ENCODE measurements at regions not wholly inside any gene's neighbourhood (a gene's known extent, or its start where the extent isn't known, plus 50 kb on each side); places are given as distances from the start of the nearest gene placed in this dataset. TPM values are rescaled to one million over a fixed set of nuclear protein-coding genes. Genes with fewer than 3 reads are reported as not detected.
"Not testable (repeated sequence)": the region's sequence is repeated elsewhere in the genome, so short reads cannot be mapped to it uniquely, and the experiment has no call there.

DNA sequence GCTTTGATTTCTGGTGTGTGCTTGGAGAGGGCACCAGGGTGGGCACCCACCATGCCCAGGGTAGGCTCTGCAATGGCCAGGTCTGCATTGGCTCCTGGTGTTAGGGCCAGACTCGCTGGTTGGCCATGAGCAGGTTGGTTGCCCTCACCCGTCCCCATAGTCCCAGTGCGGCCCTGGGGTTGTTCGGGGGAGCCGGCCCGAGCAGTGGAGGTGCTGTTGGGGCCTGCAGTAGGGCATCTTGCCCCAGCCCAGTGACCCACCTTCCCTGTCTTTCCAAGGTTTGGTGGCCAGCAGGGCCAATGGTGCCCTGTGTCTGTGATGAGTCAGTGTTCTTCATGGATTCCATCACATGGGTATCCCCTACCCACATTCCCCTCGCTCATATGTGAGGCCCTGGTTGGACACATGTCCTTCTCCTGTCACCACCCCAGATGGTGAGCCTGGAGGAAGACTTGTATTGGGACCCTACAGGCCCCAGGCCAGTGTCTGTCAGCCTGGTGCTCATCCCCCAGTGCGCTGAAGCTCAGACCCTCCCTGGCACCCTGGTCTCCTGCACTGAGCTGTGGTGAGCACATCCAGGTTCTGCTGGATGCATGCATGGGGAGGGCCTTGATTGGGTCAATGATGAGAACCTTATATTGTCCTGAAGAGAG, 190.1 kb downstream of the UBE3A start:
- Histone ChIP-seq H3K9ac (ENCODE audit: low read depth, low read length) (no peak overlapping the region), H3K4me2 (ENCODE audit: low read length) (no peak overlapping the region), H3K9me3 (replicated peaks; ENCODE audit: low read length) (peaks cover 20% of the 10 kb centered on the region), H3K4me1 (ENCODE audit: control insufficient read depth, insufficient read depth, low read length) (no peaks in the 10 kb centered on the region), H3K36me3 (ENCODE audit: insufficient read depth, low read length) (no peaks in the 10 kb centered on the region), H3K4me3 (ENCODE audit: low read length) (no peak overlapping the region), H3K27me3 (ENCODE audit: control insufficient read depth, insufficient read depth, low read length) (no peaks in the 10 kb centered on the region)

DNA sequence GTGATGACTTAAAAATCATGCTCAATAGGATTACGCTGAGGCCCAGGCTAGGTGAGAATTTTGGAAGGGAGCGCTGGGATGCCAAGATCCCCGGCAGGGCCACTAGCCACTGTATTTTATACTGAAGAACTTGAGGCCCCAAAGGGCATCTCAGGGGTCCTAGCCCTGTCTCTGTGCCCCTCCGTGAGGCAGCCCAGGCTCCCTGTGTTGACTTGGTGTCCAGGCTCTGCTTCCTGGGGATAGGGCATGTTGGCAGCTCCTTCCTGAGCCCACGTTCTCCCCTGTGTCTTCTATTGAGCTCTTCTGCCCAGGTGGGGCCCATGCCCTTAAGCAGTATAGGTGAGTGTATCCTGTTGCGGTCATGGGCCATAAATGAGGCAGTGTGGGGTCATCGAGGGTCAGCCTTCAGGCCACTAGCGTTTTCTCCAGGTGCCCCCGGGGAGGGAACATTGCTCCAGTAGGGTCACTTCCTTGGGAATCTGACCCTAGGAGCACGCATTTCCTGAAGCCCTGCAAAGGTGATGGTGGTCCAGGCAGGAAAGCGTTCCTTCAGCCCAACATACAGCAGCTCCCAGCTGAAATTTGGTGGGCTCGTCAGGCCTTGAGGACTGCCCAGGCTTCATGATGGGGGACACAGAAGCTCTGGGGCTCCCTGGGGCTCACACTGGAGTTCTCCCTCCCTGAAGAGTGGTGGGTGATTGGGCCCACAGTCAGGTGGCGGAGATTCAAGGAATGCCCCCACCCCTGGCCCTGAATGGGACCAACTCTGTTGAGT, 189.4 kb downstream of the UBE3A start:
- H3K4me1 ChIP-seq (ENCODE audit: control insufficient read depth, insufficient read depth, low read length) = no peaks in the 10 kb centered on the region
- H3K9me3 ChIP-seq (replicated peaks; ENCODE audit: low read length) = peaks cover 20% of the 10 kb centered on the region
- H3K36me3 ChIP-seq (ENCODE audit: insufficient read depth, low read length) = no peaks in the 10 kb centered on the region
- no peak overlapping the region for H3K4me3 ChIP-seq (ENCODE audit: low read length)
- no peaks in the 10 kb centered on the region for H3K27me3 ChIP-seq (ENCODE audit: control insufficient read depth, insufficient read depth, low read length)
- no peak overlapping the region for H3K9ac ChIP-seq (ENCODE audit: low read depth, low read length)
- H3K4me2 ChIP-seq (ENCODE audit: low read length) = no peak overlapping the region

DNA sequence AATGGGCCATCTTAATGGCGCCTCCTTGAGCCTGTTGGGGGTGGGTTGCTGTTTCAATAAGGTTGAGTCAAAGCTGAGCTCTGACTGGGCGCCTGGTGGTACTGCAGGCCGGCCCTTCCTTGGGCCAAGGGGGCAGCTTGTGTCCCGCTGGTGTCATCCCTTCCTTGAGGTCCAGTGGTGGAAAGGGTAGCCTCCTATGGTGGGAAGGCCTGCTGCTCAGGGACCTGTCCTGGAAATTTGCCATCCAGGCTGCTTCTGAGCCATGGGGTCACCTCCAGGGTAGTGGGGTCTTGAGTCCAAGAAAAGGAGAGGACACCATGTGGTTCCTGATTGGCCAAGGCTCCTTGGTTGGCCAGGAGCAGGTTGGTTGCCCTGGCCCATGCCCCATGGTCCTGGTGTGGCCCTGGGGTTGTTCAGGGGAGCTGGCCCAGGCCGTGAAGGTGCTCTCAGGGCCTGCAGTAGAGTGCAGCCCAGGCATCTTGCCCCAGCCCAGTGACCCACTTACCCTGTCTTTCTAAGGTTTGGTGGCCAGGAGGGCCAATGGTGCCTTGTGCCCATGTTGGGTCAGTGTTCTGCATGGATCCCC, 188.7 kb downstream of the UBE3A start:
- peaks cover 20% of the 10 kb centered on the region for H3K9me3 ChIP-seq (replicated peaks; ENCODE audit: low read length)
- H3K27me3 ChIP-seq (ENCODE audit: control insufficient read depth, insufficient read depth, low read length) = no peaks in the 10 kb centered on the region
- H3K4me1 ChIP-seq (ENCODE audit: control insufficient read depth, insufficient read depth, low read length) = no peaks in the 10 kb centered on the region
- no peak overlapping the region for H3K9ac ChIP-seq (ENCODE audit: low read depth, low read length)
- H3K4me2 ChIP-seq (ENCODE audit: low read length) = no peak overlapping the region
- no peak overlapping the region for H3K4me3 ChIP-seq (ENCODE audit: low read length)
- H3K36me3 ChIP-seq (ENCODE audit: insufficient read depth, low read length) = no peaks in the 10 kb centered on the region

DNA sequence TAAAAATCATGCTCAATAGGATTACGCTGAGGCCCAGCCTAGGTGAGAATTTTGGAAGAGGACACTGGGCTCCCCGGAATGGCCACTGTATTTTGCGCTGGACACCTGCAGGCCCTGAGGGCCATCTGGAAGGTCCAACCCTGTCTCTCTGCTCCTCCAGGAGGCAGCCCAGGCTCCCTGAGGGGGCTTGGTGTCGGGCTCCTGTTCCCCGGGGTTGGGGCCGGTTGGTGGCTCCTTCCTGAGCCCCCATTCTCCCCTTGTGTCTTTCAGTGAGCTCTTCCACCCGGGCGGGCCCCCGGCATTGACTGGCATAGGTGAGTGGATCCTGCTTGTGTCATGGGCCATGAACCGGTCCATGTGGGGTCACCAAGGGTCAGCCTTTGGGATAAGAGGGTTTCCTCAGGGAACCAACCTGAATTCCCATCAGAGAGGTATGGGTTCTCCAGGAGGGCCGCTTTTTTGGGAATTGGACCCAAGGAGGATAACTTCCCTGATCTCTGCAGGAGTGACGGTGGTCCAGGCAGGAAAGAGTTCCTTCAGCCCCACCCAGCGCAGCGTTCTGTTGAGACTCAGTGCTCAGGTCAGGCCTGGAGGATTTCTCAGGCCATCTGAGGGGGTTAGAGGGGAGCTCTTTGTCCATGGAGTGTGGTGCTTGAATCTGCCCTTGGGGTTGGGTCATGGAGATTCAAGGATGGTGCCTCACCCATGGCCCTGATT, 187.8 kb downstream of the UBE3A start:
- H3K4me3 ChIP-seq (ENCODE audit: low read length) = no peak overlapping the region
- H3K9me3 ChIP-seq (replicated peaks; ENCODE audit: low read length) = peaks cover 17% of the 10 kb centered on the region
- no peak overlapping the region for H3K9ac ChIP-seq (ENCODE audit: low read depth, low read length)
- no peaks in the 10 kb centered on the region for H3K4me1 ChIP-seq (ENCODE audit: control insufficient read depth, insufficient read depth, low read length)
- H3K4me2 ChIP-seq (ENCODE audit: low read length) = no peak overlapping the region
- H3K27me3 ChIP-seq (ENCODE audit: control insufficient read depth, insufficient read depth, low read length) = no peaks in the 10 kb centered on the region
- H3K36me3 ChIP-seq (ENCODE audit: insufficient read depth, low read length) = no peaks in the 10 kb centered on the region

DNA sequence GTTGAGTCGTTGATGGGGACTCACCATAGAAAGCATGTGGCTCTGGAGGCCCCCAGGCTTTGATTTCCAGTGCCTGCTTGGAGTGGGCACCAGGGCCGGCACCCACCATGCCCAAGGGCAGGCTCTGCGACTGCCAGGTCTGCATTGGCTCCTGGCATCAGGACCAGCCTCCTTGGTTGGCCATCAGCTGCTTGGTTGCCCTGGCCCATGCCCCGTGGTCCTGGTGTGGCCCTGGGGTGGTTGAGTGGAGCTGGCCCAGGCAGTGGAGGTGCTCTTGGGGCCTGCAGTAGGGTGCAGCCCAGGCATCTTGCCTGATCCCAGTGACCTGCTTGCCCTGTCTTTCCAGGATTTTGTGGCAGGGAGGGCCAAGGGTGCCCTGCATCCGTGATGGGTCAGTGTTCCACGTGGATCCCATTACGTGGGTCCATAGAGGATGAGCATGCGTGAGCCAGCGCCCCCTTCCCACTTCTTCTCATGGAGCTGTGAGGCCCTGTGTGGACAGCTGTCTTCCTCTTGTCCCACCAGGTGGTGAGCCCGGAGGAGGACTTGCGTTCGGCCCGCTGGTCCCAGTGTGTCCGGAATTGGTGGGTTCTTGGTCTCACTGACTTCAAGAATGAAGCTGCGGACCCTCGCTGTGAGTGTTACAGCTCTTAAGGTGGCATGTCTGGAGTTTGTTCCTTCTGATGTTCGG, 187.0 kb downstream of the UBE3A start:
- H3K4me3 ChIP-seq (ENCODE audit: low read length) = no peak overlapping the region
- H3K27me3 ChIP-seq (ENCODE audit: control insufficient read depth, insufficient read depth, low read length) = no peaks in the 10 kb centered on the region
- H3K9me3 ChIP-seq (replicated peaks; ENCODE audit: low read length) = peaks cover 10% of the 10 kb centered on the region

DNA sequence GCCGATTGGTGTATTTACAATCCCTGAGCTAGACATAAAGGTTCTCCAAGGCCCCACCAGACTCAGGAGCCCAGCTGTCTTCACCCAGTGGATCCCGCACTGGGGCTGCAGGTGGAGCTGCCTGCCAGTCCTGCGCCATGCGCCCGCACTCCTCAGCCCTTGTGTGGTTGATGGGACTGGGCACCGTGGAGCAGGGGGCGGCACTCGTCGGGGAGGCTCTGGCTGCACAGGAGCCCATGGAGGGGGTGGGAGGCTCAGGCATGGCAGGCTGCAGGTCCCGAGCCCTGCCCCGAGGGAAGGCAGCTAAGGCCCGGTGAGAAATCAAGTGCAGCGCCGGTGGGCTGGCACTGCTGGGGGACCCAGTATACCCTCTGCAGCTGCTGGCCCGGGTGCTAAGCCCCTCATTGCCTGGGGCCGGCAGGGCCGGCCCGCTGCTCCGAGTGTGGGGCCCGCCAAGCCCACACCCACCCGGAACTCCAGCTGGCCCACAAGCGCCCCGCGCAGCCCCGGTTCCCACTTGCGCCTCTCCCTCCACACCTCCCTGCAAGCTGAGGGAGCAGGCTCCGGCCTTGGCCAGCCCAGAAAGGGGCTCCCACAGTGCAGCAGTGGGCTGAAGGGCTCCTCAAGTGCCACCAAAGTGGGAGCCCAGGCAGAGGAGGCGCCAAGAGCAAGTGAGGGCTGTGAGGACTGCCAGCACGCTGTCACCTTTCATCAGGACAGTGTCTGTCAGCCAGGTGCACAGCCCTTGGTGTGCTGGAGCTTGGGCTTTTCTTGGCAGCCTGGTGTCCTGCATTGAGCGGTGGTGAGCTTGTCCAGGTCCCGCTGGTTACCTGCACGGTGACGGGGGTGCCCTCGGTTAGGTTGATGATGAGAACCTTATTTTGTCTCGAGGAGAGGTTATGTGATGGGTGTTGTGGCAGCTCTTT, 185.5 kb downstream of the UBE3A start:
- not testable (repeated sequence) for H3K9ac ChIP-seq (ENCODE audit: low read depth, low read length); H3K4me2 ChIP-seq (ENCODE audit: low read length); H3K4me1 ChIP-seq (ENCODE audit: control insufficient read depth, insufficient read depth, low read length); H3K4me3 ChIP-seq (ENCODE audit: low read length); H3K36me3 ChIP-seq (ENCODE audit: insufficient read depth, low read length); H3K27me3 ChIP-seq (ENCODE audit: control insufficient read depth, insufficient read depth, low read length)
- peaks cover 10% of the 10 kb centered on the region for H3K9me3 ChIP-seq (replicated peaks; ENCODE audit: low read length)

More for the DNA sequence above, 187.0 kb downstream of the UBE3A start:
- Histone ChIP-seq H3K36me3 (ENCODE audit: insufficient read depth, low read length) (no peaks in the 10 kb centered on the region), H3K4me2 (ENCODE audit: low read length) (no peak overlapping the region), H3K9ac (ENCODE audit: low read depth, low read length) (no peak overlapping the region), H3K4me1 (ENCODE audit: control insufficient read depth, insufficient read depth, low read length) (no peaks in the 10 kb centered on the region)

DNA sequence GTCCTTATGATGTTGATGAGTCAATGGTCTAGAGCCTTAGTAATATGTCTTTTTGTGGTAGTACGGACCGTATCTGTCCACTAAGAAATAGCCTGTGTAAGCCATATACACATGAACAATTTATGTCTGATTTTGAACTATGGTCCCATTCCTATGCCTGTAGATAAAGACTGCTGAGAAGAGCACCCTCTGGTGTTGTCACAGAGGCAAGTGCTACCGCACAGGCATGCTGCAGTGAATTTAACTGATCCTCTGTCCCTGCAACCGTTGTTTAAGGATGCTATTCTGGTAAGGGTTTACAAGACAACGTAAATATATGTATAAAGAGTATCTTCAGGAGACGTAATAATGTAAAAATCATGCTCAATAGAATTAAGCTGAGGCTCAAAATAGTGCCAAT, 170.7 kb downstream of the UBE3A start:
- H3K36me3 ChIP-seq (ENCODE audit: insufficient read depth, low read length) = no peaks in the 10 kb centered on the region
- no peaks in the 10 kb centered on the region for H3K9me3 ChIP-seq (replicated peaks; ENCODE audit: low read length)
- H3K9ac ChIP-seq (ENCODE audit: low read depth, low read length) = no peak overlapping the region
- no peak overlapping the region for H3K4me3 ChIP-seq (ENCODE audit: low read length)
- H3K4me1 ChIP-seq (ENCODE audit: control insufficient read depth, insufficient read depth, low read length) = no peaks in the 10 kb centered on the region
- H3K27me3 ChIP-seq (ENCODE audit: control insufficient read depth, insufficient read depth, low read length) = no peaks in the 10 kb centered on the region
- no peak overlapping the region for H3K4me2 ChIP-seq (ENCODE audit: low read length)

Small RNA genes in the stretch of these regions (small RNA-seq; reads per million reads assigned to genes)
- gene RF00105 (not detected), gene SNORD115-1 (0.63 reads per million), gene SNORD115-10 (1.7 reads per million, percentile 58 among the genes with 10 or more reads in this experiment), gene SNORD115-11 (not detected), gene SNORD115-12 (not detected), gene SNORD115-14 (0.35 reads per million), gene SNORD115-15 (not detected), gene SNORD115-16 (0.70 reads per million, percentile 8 among the genes with 10 or more reads in this experiment), gene SNORD115-17 (not detected), gene SNORD115-18 (not detected), gene SNORD115-19 (not detected), gene SNORD115-2 (not detected), gene SNORD115-20 (not detected), gene SNORD115-21 (0.42 reads per million), gene SNORD115-22 (not detected), gene SNORD115-23 (1.9 reads per million, percentile 63 among the genes with 10 or more reads in this experiment), gene SNORD115-24 (not detected), gene SNORD115-25 (not detected), gene SNORD115-27 (not detected), gene SNORD115-28 (not detected), gene SNORD115-29 (not detected), gene SNORD115-3 (not detected), gene SNORD115-30 (1.1 reads per million, percentile 38 among the genes with 10 or more reads in this experiment), gene SNORD115-31 (2.4 reads per million, percentile 72 among the genes with 10 or more reads in this experiment), gene SNORD115-32 (0.21 reads per million), gene SNORD115-33 (1.3 reads per million, percentile 44 among the genes with 10 or more reads in this experiment), gene SNORD115-34 (3.1 reads per million, percentile 78 among the genes with 10 or more reads in this experiment), gene SNORD115-35 (0.21 reads per million), gene SNORD115-36 (not detected), gene SNORD115-37 (not detected), gene SNORD115-38 (1.0 reads per million, percentile 34 among the genes with 10 or more reads in this experiment), gene SNORD115-39 (0.70 reads per million, percentile 8 among the genes with 10 or more reads in this experiment), gene SNORD115-4 (not detected), gene SNORD115-40 (0.70 reads per million, percentile 8 among the genes with 10 or more reads in this experiment), gene SNORD115-41 (1.8 reads per million, percentile 62 among the genes with 10 or more reads in this experiment), gene SNORD115-42 (0.91 reads per million, percentile 25 among the genes with 10 or more reads in this experiment), gene SNORD115-43 (not detected), gene SNORD115-44 (2.0 reads per million, percentile 66 among the genes with 10 or more reads in this experiment), gene SNORD115-45 (not detected), gene SNORD115-46 (not detected), gene SNORD115-47 (not detected), gene SNORD115-5 (0.28 reads per million), gene SNORD115-6 (not detected), gene SNORD115-7 (not detected), gene SNORD115-8 (not detected), gene SNORD115-9 (not detected), gene SNORD116-1 (267 reads per million, percentile 98 among the genes with 10 or more reads in this experiment), gene SNORD116-10 (not detected), gene SNORD116-11 (29.3 reads per million, percentile 95 among the genes with 10 or more reads in this experiment), gene SNORD116-12 (6.3 reads per million, percentile 88 among the genes with 10 or more reads in this experiment), gene SNORD116-13 (13.5 reads per million, percentile 92 among the genes with 10 or more reads in this experiment), gene SNORD116-14 (139 reads per million, percentile 97 among the genes with 10 or more reads in this experiment), gene SNORD116-15 (71.0 reads per million, percentile 96 among the genes with 10 or more reads in this experiment), gene SNORD116-16 (549 reads per million, percentile 98 among the genes with 10 or more reads in this experiment), gene SNORD116-17 (0.77 reads per million, percentile 14 among the genes with 10 or more reads in this experiment), gene SNORD116-18 (4.0 reads per million, percentile 82 among the genes with 10 or more reads in this experiment), gene SNORD116-19 (not detected), gene SNORD116-2 (1.4 reads per million, percentile 50 among the genes with 10 or more reads in this experiment), gene SNORD116-22 (not detected), gene SNORD116-23 (40.5 reads per million, percentile 95 among the genes with 10 or more reads in this experiment), gene SNORD116-24 (250 reads per million, percentile 98 among the genes with 10 or more reads in this experiment), gene SNORD116-25 (75.8 reads per million, percentile 96 among the genes with 10 or more reads in this experiment), gene SNORD116-29 (2.4 reads per million, percentile 71 among the genes with 10 or more reads in this experiment), gene SNORD116-3 (not detected), gene SNORD116-30 (not detected), gene SNORD116-5 (not detected), gene SNORD116-6 (not detected), gene SNORD116-7 (not detected), gene SNORD116-8 (1.6 reads per million, percentile 57 among the genes with 10 or more reads in this experiment), gene SNORD116-9 (not detected)
